IMR-90 (cell line): ENCODE measurements at regions not wholly inside any gene's neighbourhood (a gene's known extent, or its start where the extent isn't known, plus 50 kb on each side); places are given as distances from the start of the nearest gene placed in this dataset.

Source experiments
- ATAC-seq: fragments of 200-7000 bp; cut with Tn5 transposase; 2 replicates; pipeline ENCODE4 v1.9.1; 2020; ENCODE audit warnings: low read depth, mild to moderate bottlenecking, moderate library complexity
- BruUV-seq: library from RNA; stranded (reverse); fragments of 400-500 nt; replicated peaks from 2 replicates; lab custom pipeline; 2021; lab: Mats Ljungman, UMichigan
- CTCF ChIA-PET: fragments of 300-600 bp; formaldehyde crosslinking; extraction: SDS; loops from one replicate; lab custom pipeline; 2021; ENCODE audit warnings: antibody characterized with exemption; lab: Yijun Ruan, JAX
- POLR2A ChIA-PET: fragments of 300-600 bp; sonication (Branson Sonifier 250); formaldehyde crosslinking; loops from one replicate; lab custom pipeline; 2022; ENCODE audit warnings: antibody characterized with exemption; ENCODE audit not compliant: unreplicated experiment; lab: Charles Lee
- DNase-seq: peaks from one replicate; pipeline ENCODE4 v3.0.0; 2013
- H2AFZ ChIP-seq: replicated peaks from 2 replicates; pipeline ENCODE3; 2013; ENCODE audit warnings: low read length, mild to moderate bottlenecking; ENCODE audit not compliant: poor library complexity
- H2AK5ac ChIP-seq: 2 replicates; pipeline ENCODE4 v1.6.1; 2013; ENCODE audit warnings: low read depth, low read length, inconsistent platforms
- H2AK9ac ChIP-seq: replicated peaks from 2 replicates; pipeline ENCODE3; 2013; ENCODE audit warnings: mild to moderate bottlenecking, low read depth, low read length, moderate library complexity; ENCODE audit not compliant: poor library complexity
- H2BK120ac ChIP-seq: 2 replicates; pipeline ENCODE4 v1.6.1; 2013; ENCODE audit warnings: low read depth, low read length, inconsistent platforms
- H2BK15ac ChIP-seq: 3 replicates; pipeline ENCODE4 v1.6.1; 2013; ENCODE audit warnings: low read depth, low read length, inconsistent platforms
- H2BK20ac ChIP-seq: 2 replicates; pipeline ENCODE4 v1.6.1; 2013; ENCODE audit warnings: low read depth, mild to moderate bottlenecking, inconsistent platforms, low read length, moderate library complexity
- H2BK5ac ChIP-seq: 2 replicates; pipeline ENCODE4 v1.6.1; 2013; ENCODE audit warnings: mild to moderate bottlenecking, low read depth, low read length, inconsistent platforms; ENCODE audit not compliant: poor library complexity, severe bottlenecking
- H3K14ac ChIP-seq: replicated peaks from 2 replicates; pipeline ENCODE4 v1.6.1; 2013; ENCODE audit warnings: low read depth, low read length, inconsistent platforms
- H3K18ac ChIP-seq: 2 replicates; pipeline ENCODE4 v1.6.1; 2013; ENCODE audit warnings: low read depth, low read length, control low read depth
- H3K23ac ChIP-seq: 2 replicates; pipeline ENCODE4 v1.6.1; 2013; ENCODE audit warnings: low read depth, low read length, inconsistent platforms
- H3K27ac ChIP-seq: 2 replicates; pipeline ENCODE4 v1.5.1; 2013; ENCODE audit warnings: mild to moderate bottlenecking, control low read depth, low read length; ENCODE audit not compliant: insufficient read depth
- H3K27me3 ChIP-seq: 2 replicates; pipeline ENCODE4 v1.6.1; 2013; ENCODE audit warnings: low read length; ENCODE audit not compliant: control insufficient read depth, insufficient read depth
- H3K36me3 ChIP-seq: 2 replicates; pipeline ENCODE4 v1.6.1; 2013; ENCODE audit warnings: low read length, mixed read lengths; ENCODE audit not compliant: control insufficient read depth, insufficient read depth
- H3K4ac ChIP-seq: 2 replicates; pipeline ENCODE4 v1.6.1; 2013; ENCODE audit warnings: low read depth, low read length, inconsistent platforms
- H3K4me1 ChIP-seq: 2 replicates; pipeline ENCODE4 v1.6.1; 2013; ENCODE audit warnings: low read length, mixed read lengths; ENCODE audit not compliant: control insufficient read depth, insufficient read depth
- H3K4me2 ChIP-seq: 2 replicates; pipeline ENCODE4 v1.6.1; 2013; ENCODE audit warnings: low read depth, mild to moderate bottlenecking, control low read depth, low read length, moderate library complexity
- H3K4me3 ChIP-seq: 2 replicates; pipeline ENCODE4 v1.5.1; 2013; ENCODE audit warnings: low read depth, mild to moderate bottlenecking, control low read depth, low read length, moderate library complexity; ENCODE audit not compliant: insufficient read depth
- H3K56ac ChIP-seq: 2 replicates; pipeline ENCODE4 v1.6.1; 2013; ENCODE audit warnings: low read length, inconsistent platforms; ENCODE audit not compliant: insufficient read depth; ENCODE audit errors: extremely low read depth
- H3K79me1 ChIP-seq, 2 experiments: 2 replicates each; pipeline ENCODE4 v1.6.1; 2013; ENCODE audit warnings: low read length in 2 of 2, inconsistent platforms in 1 of 2, low read depth in 1 of 2
- H3K9ac ChIP-seq: 2 replicates; pipeline ENCODE4 v1.6.1; 2013; ENCODE audit warnings: low read depth, low read length, control low read depth
- H3K9me1 ChIP-seq: 2 replicates; pipeline ENCODE4 v1.6.1; 2013; ENCODE audit warnings: low read length, inconsistent platforms; ENCODE audit not compliant: insufficient read depth
- H3K9me3 ChIP-seq: 2 replicates; pipeline ENCODE4 v1.6.1; 2013; ENCODE audit warnings: low read length; ENCODE audit not compliant: control insufficient read depth, insufficient read depth
- H4K20me1 ChIP-seq: 2 replicates; pipeline ENCODE4 v1.6.1; 2013; ENCODE audit warnings: low read length, inconsistent platforms; ENCODE audit not compliant: insufficient read depth
- H4K5ac ChIP-seq: 2 replicates; pipeline ENCODE4 v1.6.1; 2013; ENCODE audit warnings: mild to moderate bottlenecking, low read depth, low read length, control low read depth
- H4K8ac ChIP-seq, 2 experiments: 2 replicates each; pipeline ENCODE4 v1.6.1; 2013; ENCODE audit warnings: low read depth in 2 of 2, low read length in 2 of 2, control low read depth in 1 of 2, inconsistent platforms in 1 of 2
- H4K91ac ChIP-seq: 2 replicates; pipeline ENCODE4 v1.6.1; 2013; ENCODE audit warnings: low read depth, low read length, inconsistent platforms; ENCODE audit not compliant: insufficient read depth
- BHLHE40 ChIP-seq: fragments of 150-350 bp; IDR thresholded peaks from 2 replicates; pipeline ENCODE4 v1.6.1; 2016; ENCODE audit warnings: mild to moderate bottlenecking, low read depth, low read length
- CEBPB ChIP-seq: IDR thresholded peaks from 2 replicates; pipeline ENCODE4 v1.6.1; 2012; ENCODE audit warnings: low read depth, low read length, improper control_type of control experiment
- CHD1 ChIP-seq: IDR thresholded peaks from 2 replicates; pipeline ENCODE4 v1.6.1; 2012; ENCODE audit warnings: low read depth, low read length, improper control_type of control experiment
- CTCF ChIP-seq: conservative IDR thresholded peaks from 2 replicates; pipeline ENCODE4 v1.5.1; 2012; ENCODE audit warnings: mild to moderate bottlenecking, low read depth, low read length, improper control_type of control experiment
- FOS ChIP-seq: fragments of 150-350 bp; IDR thresholded peaks from 2 replicates; pipeline ENCODE4 v1.6.1; 2016; ENCODE audit warnings: low read depth, low read length
- MAFK ChIP-seq: IDR thresholded peaks from 2 replicates; pipeline ENCODE4 v1.6.1; 2012; ENCODE audit warnings: low read depth, low read length, improper control_type of control experiment
- MAZ ChIP-seq: IDR thresholded peaks from 2 replicates; pipeline ENCODE4 v1.6.1; 2012; ENCODE audit warnings: low read depth, mild to moderate bottlenecking, low read length, improper control_type of control experiment, moderate library complexity, borderline replicate concordance
- MXI1 ChIP-seq: IDR thresholded peaks from 2 replicates; pipeline ENCODE4 v1.6.1; 2012; ENCODE audit warnings: low read depth, mild to moderate bottlenecking, low read length, moderate library complexity, borderline replicate concordance
- NFE2L2 ChIP-seq: fragments of 150-350 bp; IDR thresholded peaks from 2 replicates; pipeline ENCODE4 v1.6.1; 2016; ENCODE audit warnings: low read depth, mild to moderate bottlenecking, low read length
- POLR2A ChIP-seq: IDR thresholded peaks from 2 replicates; pipeline ENCODE4 v1.6.1; 2012; ENCODE audit warnings: mild to moderate bottlenecking, low read depth, low read length
- RAD21 ChIP-seq: IDR thresholded peaks from 2 replicates; pipeline ENCODE4 v1.6.1; 2012; ENCODE audit warnings: low read length, improper control_type of control experiment
- RCOR1 ChIP-seq: IDR thresholded peaks from 2 replicates; pipeline ENCODE4 v1.6.1; 2012; ENCODE audit warnings: mild to moderate bottlenecking, low read length, improper control_type of control experiment; ENCODE audit not compliant: insufficient replicate concordance
- SMC3 ChIP-seq: fragments of 150-350 bp; IDR thresholded peaks from 2 replicates; pipeline ENCODE4 v1.6.1; 2016; ENCODE audit warnings: low read depth, mild to moderate bottlenecking, antibody characterized with exemption, low read length, moderate library complexity
- WGBS, 2 experiments: methylation state at CpG; one replicate each; pipeline versions ENCODE4 v1.1.5 to v1.1.7; 2013; ENCODE audit warnings: missing lambda C conversion rate in 2 of 2; ENCODE audit not compliant: insufficient read length in 1 of 2; ENCODE audit errors: extremely low coverage in 2 of 2; 5-methylcytosine and 5-hydroxymethylcytosine counted together
- dilution Hi-C: fragments of 300-500 bp; cut with HindIII; formaldehyde crosslinking; loops from one replicate; pipeline ENCODE4 v1.14.3; 2018; ENCODE audit warnings: low sequenced_read_pairs; ENCODE audit not compliant: unreplicated experiment
- in situ Hi-C: fragments of 300-500 bp; cut with MboI; formaldehyde crosslinking; loops from 3 replicates; pipeline ENCODE4 v1.14.3; 2019; ENCODE audit warnings: low sequenced_read_pairs, inconsistent platforms, mixed read lengths
- intact Hi-C: fragments of 100-400 bp; cut with micrococcal nuclease; formaldehyde crosslinking; loops from 2 replicates; pipeline ENCODE4 v1.10.0; 2022
- TF ChIP-seq, protein P1 (sequence below): fragments of 150-350 bp; IDR thresholded peaks from 2 replicates; pipeline ENCODE4 v1.6.1; 2017; ENCODE audit warnings: mild to moderate bottlenecking, antibody characterized with exemption, low read length, low read depth

- TF ChIP-seq NFE2L2 (no peak), RCOR1 (no peak)
These were observed 77.2 kb upstream of the HS6ST1 start (continued) for GRCh38 chr2:128395640-128396499.

GRCh38 chr2:128396500-128396891, 77.8 kb upstream of the HS6ST1 start:
- dilution Hi-C loops, result no loop called here
- ATAC-seq, result peak; percentile 60
- CTCF ChIA-PET, result interaction anchor here (1.0 kb wide), 1 partner anchor 14 kb away, joined by 6 read pairs; no protein-coding TSS in a partner anchor
- no peak for TF ChIP-seq RCOR1
- TF ChIP-seq RAD21, result no peak
- TF ChIP-seq MXI1, result no peak
- TF ChIP-seq CEBPB, result no peak
- TF ChIP-seq NFE2L2, result no peak
- TF ChIP-seq SMC3, result no peak
- TF ChIP-seq MAFK, result no peak
- no peak for TF ChIP-seq FOS
- no peak for TF ChIP-seq POLR2A
- TF ChIP-seq BHLHE40, result no peak
- TF ChIP-seq CHD1, result no peak
- no peak for TF ChIP-seq CTCF
- no peak for TF ChIP-seq MAZ
- TF ChIP-seq, protein P1, sequence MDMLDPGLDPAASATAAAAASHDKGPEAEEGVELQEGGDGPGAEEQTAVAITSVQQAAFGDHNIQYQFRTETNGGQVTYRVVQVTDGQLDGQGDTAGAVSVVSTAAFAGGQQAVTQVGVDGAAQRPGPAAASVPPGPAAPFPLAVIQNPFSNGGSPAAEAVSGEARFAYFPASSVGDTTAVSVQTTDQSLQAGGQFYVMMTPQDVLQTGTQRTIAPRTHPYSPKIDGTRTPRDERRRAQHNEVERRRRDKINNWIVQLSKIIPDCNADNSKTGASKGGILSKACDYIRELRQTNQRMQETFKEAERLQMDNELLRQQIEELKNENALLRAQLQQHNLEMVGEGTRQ, result no peak

More at GRCh38 chr2:128396500-128396891, 77.8 kb upstream of the HS6ST1 start:
- Histone ChIP-seq H3K18ac (peak overlapping the region; percentile 21), H2AK9ac (peak overlapping the region; percentile 80), H3K36me3 (no peaks in the 10 kb centered on the region), H2BK5ac (peak overlapping the region; percentile 69), H2AFZ (peak overlapping the region; percentile 94), H3K4me3 (no peak overlapping the region), H3K27me3 (no peaks in the 10 kb centered on the region), H3K79me1 (no peaks in the 10 kb centered on the region), H3K56ac (peak overlapping the region; percentile 5; the same call in 1 of the 2 replicates), H4K91ac (peak overlapping the region; percentile 94), H3K9me1 (peaks cover 4% of the 10 kb centered on the region; the same call in 1 of the 2 replicates), H2BK120ac (peak overlapping the region; percentile 98), H3K4ac (peak overlapping the region; percentile 90), H2BK15ac (peak overlapping the region; percentile 77; the same call in 2 of the 3 replicates), H3K4me2 (no peak overlapping the region), H3K9ac (no peak overlapping the region), H2BK20ac (peak overlapping the region; percentile 97), H3K14ac (peak overlapping the region; percentile 98), H4K20me1 (no peaks in the 10 kb centered on the region), H3K4me1 (peaks cover 5% of the 10 kb centered on the region), H3K9me3 (no peaks in the 10 kb centered on the region), H3K23ac (peak overlapping the region; percentile 82), H3K27ac (peak overlapping the region; percentile 18; the same call in 1 of the 2 replicates), H4K8ac (peak overlapping the region; percentile 83 to 90), H4K5ac (peak overlapping the region; percentile 46), H2AK5ac (peak overlapping the region; percentile 85)
- DNase-seq, result peak; percentile 11
- 94% methylated on average over 3 of the region's 7 CpGs; no CpG with 5 or more reads in 1 of the 2 experiments for WGBS, 2 experiments
- no TSS peak for BruUV-seq
- in situ Hi-C loops (no loop called here), intact Hi-C loops (no loop called here)
- POLR2A ChIA-PET, result no interaction called here
